HG03045 (cell line): ENCODE measurements at regions not wholly inside any gene's neighbourhood (a gene's known extent, or its start where the extent isn't known, plus 50 kb on each side); places are given as distances from the start of the nearest gene placed in this dataset.
A peak's percentile ranks its signal among the peaks of the same experiment; 100 is the strongest.
"Not testable (repeated sequence)": the region's sequence is repeated elsewhere in the genome, so short reads cannot be mapped to it uniquely, and the experiment has no call there.

ENCODE experiments used
- ATAC-seq: cut with Tn5 transposase; IDR thresholded peaks from one replicate; pipeline ENCODE4 v1.9.1; 2021; ENCODE audit warnings: mild to moderate bottlenecking, moderate library complexity; ENCODE audit not compliant: unreplicated experiment

- ATAC-seq, result not testable (repeated sequence)
These were observed 102.5 kb downstream of the CDRT15L2 start for GRCh38 chr17:20681746-20682722.

- not testable (repeated sequence) for ATAC-seq
These were observed 104.2 kb downstream of the CDRT15L2 start for GRCh38 chr17:20683651-20684229.

GRCh38 chr17:20684975-20685374 is 105.5 kb downstream of the CDRT15L2 start:
- not testable (repeated sequence) for ATAC-seq

- not testable (repeated sequence) for ATAC-seq
These were observed 108.1 kb downstream of the CDRT15L2 start for GRCh38 chr17:20687584-20687983.

GRCh38 chr17:20689170-20689749 is 109.7 kb downstream of the CDRT15L2 start:
- not testable (repeated sequence) for ATAC-seq

GRCh38 chr17:20692706-20693105 is 113.2 kb downstream of the CDRT15L2 start:
- ATAC-seq, result not testable (repeated sequence)

- not testable (repeated sequence) for ATAC-seq
These were observed 116.3 kb downstream of the CDRT15L2 start for GRCh38 chr17:20695871-20696270.

- ATAC-seq, result peak; percentile 88
These were observed 119.1 kb downstream of the CDRT15L2 start for GRCh38 chr17:20698463-20699206.

GRCh38 chr17:20700528-20700927 is 121.0 kb downstream of the CDRT15L2 start:
- ATAC-seq, result not testable (repeated sequence)

GRCh38 chr17:20701366-20701765 is 121.8 kb downstream of the CDRT15L2 start:
- not testable (repeated sequence) for ATAC-seq

GRCh38 chr17:20702692-20703091 is 123.2 kb downstream of the CDRT15L2 start:
- no peak for ATAC-seq

GRCh38 chr17:20703781-20704180 is 124.3 kb downstream of the CDRT15L2 start:
- no peak for ATAC-seq

- ATAC-seq, result not testable (repeated sequence)
These were observed 125.7 kb downstream of the CDRT15L2 start for GRCh38 chr17:20705186-20705585.

- no peak for ATAC-seq
These were observed 127.3 kb downstream of the CDRT15L2 start for GRCh38 chr17:20706751-20707373.

GRCh38 chr17:20708821-20709220 is 129.3 kb downstream of the CDRT15L2 start:
- ATAC-seq, result not testable (repeated sequence)

GRCh38 chr17:20716481-20716880 is 137.0 kb downstream of the CDRT15L2 start:
- not testable (repeated sequence) for ATAC-seq

- no peak for ATAC-seq
These were observed 141.6 kb downstream of the CDRT15L2 start for GRCh38 chr17:20721171-20721570.

GRCh38 chr17:20724391-20724790 is 144.9 kb downstream of the CDRT15L2 start:
- not testable (repeated sequence) for ATAC-seq

- ATAC-seq, result not testable (repeated sequence)
These were observed 147.7 kb downstream of the CDRT15L2 start for GRCh38 chr17:20727201-20727600.

GRCh38 chr17:20728181-20728580 is 148.7 kb downstream of the CDRT15L2 start:
- ATAC-seq, result no peak
